ENCODE measurements at regions not wholly inside any gene's neighbourhood (a gene's known extent, or its start where the extent isn't known, plus 50 kb on each side); places are given as distances from the start of the nearest gene placed in this dataset.

- Histone ChIP-seq H3K4me1 (ENCODE audit: insufficient read depth, low read length) (no peaks in the 10 kb centered on the region), H2AFZ (ENCODE audit: low read depth, low read length) (no peak overlapping the region), H3K9ac (ENCODE audit: low read depth, low read length) (no peak overlapping the region), H3K79me2 (ENCODE audit: insufficient read depth, low read length) (no peaks in the 10 kb centered on the region), H3K27me3 (ENCODE audit: insufficient read depth, low read length, poor library complexity) (no peaks in the 10 kb centered on the region), H3K9me3 (ENCODE audit: insufficient read depth, low read length, severe bottlenecking) (peaks cover 5% of the 10 kb centered on the region), H3K4me3 (ENCODE audit: low read depth in 1 of 2, low read length in 2 of 2) (no peak overlapping the region), H4K20me1 (ENCODE audit: insufficient read depth, low read length) (no peaks in the 10 kb centered on the region), H3K4me2 (ENCODE audit: insufficient read depth, low read length) (no peak overlapping the region), H3K36me3 (ENCODE audit: insufficient read depth, low read length) (no peaks in the 10 kb centered on the region), H3K27ac (ENCODE audit: low read length) (no peak overlapping the region)
- no peak for ATAC-seq (ENCODE audit: insufficient read depth, low read depth)
- no peak for DNase-seq
- TF ChIP-seq CTCF (IDR thresholded peaks at IDR 0.05; ENCODE audit: borderline replicate concordance, extremely low read depth, low read length, poor library complexity, severe bottlenecking): no peak
- TF ChIP-seq EZH2 (IDR thresholded peaks at IDR 0.05; ENCODE audit: borderline replicate concordance, low read depth, low read length, severe bottlenecking): no peak
Observed at GRCh38 chr7:84399661-84400060, 205.1 kb upstream of the SEMA3A start.

GRCh38 chr7:84394219-84394618 is 199.6 kb upstream of the SEMA3A start:
- ATAC-seq (ENCODE audit: insufficient read depth, low read depth): no peak
- Histone ChIP-seq H4K20me1 (ENCODE audit: insufficient read depth, low read length) (no peaks in the 10 kb centered on the region), H3K4me3 (ENCODE audit: low read depth in 1 of 2, low read length in 2 of 2) (no peak overlapping the region), H3K4me1 (ENCODE audit: insufficient read depth, low read length) (no peaks in the 10 kb centered on the region), H3K9me3 (ENCODE audit: insufficient read depth, low read length, severe bottlenecking) (no peaks in the 10 kb centered on the region), H3K27ac (ENCODE audit: low read length) (no peak overlapping the region), H3K79me2 (ENCODE audit: insufficient read depth, low read length) (no peaks in the 10 kb centered on the region), H3K36me3 (ENCODE audit: insufficient read depth, low read length) (no peaks in the 10 kb centered on the region), H3K27me3 (ENCODE audit: insufficient read depth, low read length, poor library complexity) (no peaks in the 10 kb centered on the region), H2AFZ (ENCODE audit: low read depth, low read length) (no peak overlapping the region), H3K9ac (ENCODE audit: low read depth, low read length) (no peak overlapping the region), H3K4me2 (ENCODE audit: insufficient read depth, low read length) (no peak overlapping the region)
- no peak for TF ChIP-seq EZH2 (IDR thresholded peaks at IDR 0.05; ENCODE audit: borderline replicate concordance, low read depth, low read length, severe bottlenecking)
- TF ChIP-seq CTCF (IDR thresholded peaks at IDR 0.05; ENCODE audit: borderline replicate concordance, extremely low read depth, low read length, poor library complexity, severe bottlenecking): no peak
- DNase-seq: no peak

- Histone ChIP-seq H3K9ac (ENCODE audit: low read depth, low read length) (no peak overlapping the region), H3K79me2 (ENCODE audit: insufficient read depth, low read length) (no peaks in the 10 kb centered on the region), H3K9me3 (ENCODE audit: insufficient read depth, low read length, severe bottlenecking) (no peaks in the 10 kb centered on the region), H4K20me1 (ENCODE audit: insufficient read depth, low read length) (no peaks in the 10 kb centered on the region), H3K36me3 (ENCODE audit: insufficient read depth, low read length) (no peaks in the 10 kb centered on the region), H3K4me1 (ENCODE audit: insufficient read depth, low read length) (no peaks in the 10 kb centered on the region), H2AFZ (ENCODE audit: low read depth, low read length) (no peak overlapping the region), H3K27me3 (ENCODE audit: insufficient read depth, low read length, poor library complexity) (no peaks in the 10 kb centered on the region), H3K4me2 (ENCODE audit: insufficient read depth, low read length) (no peak overlapping the region), H3K4me3 (ENCODE audit: low read depth in 1 of 2, low read length in 2 of 2) (no peak overlapping the region), H3K27ac (ENCODE audit: low read length) (no peak overlapping the region)
- TF ChIP-seq EZH2 (IDR thresholded peaks at IDR 0.05; ENCODE audit: borderline replicate concordance, low read depth, low read length, severe bottlenecking): no peak
- no peak for TF ChIP-seq CTCF (IDR thresholded peaks at IDR 0.05; ENCODE audit: borderline replicate concordance, extremely low read depth, low read length, poor library complexity, severe bottlenecking)
- DNase-seq (no peak), ATAC-seq (ENCODE audit: insufficient read depth, low read depth) (no peak)
Observed at GRCh38 chr7:84393786-84394185, 199.2 kb upstream of the SEMA3A start.

GRCh38 chr7:84390845-84391244 is 196.3 kb upstream of the SEMA3A start:
- Histone ChIP-seq H4K20me1 (ENCODE audit: insufficient read depth, low read length) (no peaks in the 10 kb centered on the region), H2AFZ (ENCODE audit: low read depth, low read length) (no peak overlapping the region), H3K79me2 (ENCODE audit: insufficient read depth, low read length) (no peaks in the 10 kb centered on the region), H3K27ac (ENCODE audit: low read length) (no peak overlapping the region), H3K9ac (ENCODE audit: low read depth, low read length) (no peak overlapping the region), H3K9me3 (ENCODE audit: insufficient read depth, low read length, severe bottlenecking) (no peaks in the 10 kb centered on the region), H3K4me1 (ENCODE audit: insufficient read depth, low read length) (no peaks in the 10 kb centered on the region), H3K4me3 (ENCODE audit: low read depth in 1 of 2, low read length in 2 of 2) (no peak overlapping the region), H3K4me2 (ENCODE audit: insufficient read depth, low read length) (no peak overlapping the region), H3K36me3 (ENCODE audit: insufficient read depth, low read length) (no peaks in the 10 kb centered on the region), H3K27me3 (ENCODE audit: insufficient read depth, low read length, poor library complexity) (no peaks in the 10 kb centered on the region)
- TF ChIP-seq EZH2 (IDR thresholded peaks at IDR 0.05; ENCODE audit: borderline replicate concordance, low read depth, low read length, severe bottlenecking) (no peak), CTCF (IDR thresholded peaks at IDR 0.05; ENCODE audit: borderline replicate concordance, extremely low read depth, low read length, poor library complexity, severe bottlenecking) (no peak)
- ATAC-seq (ENCODE audit: insufficient read depth, low read depth) (no peak), DNase-seq (no peak)

Measured in DND-41 (cell line).